Lower leg skin (tissue), 4 donors: ENCODE measurements at regions not wholly inside any gene's neighbourhood (a gene's known extent, or its start where the extent isn't known, plus 50 kb on each side); places are given as distances from the start of the nearest gene placed in this dataset.

Source experiments
- DNase-seq, 2 donors: peaks; one replicate each; pipeline ENCODE4 v3.0.0-alpha.2; 2019; ENCODE audit warnings: low spot score in 2 of 2
- H3K4me3 ChIP-seq: fragments of 200-600 bp; sonication (generic); 2 replicates; pipeline ENCODE4 v1.5.1; 2017; ENCODE audit warnings: mild to moderate bottlenecking, low read depth; ENCODE audit not compliant: poor library complexity, severe bottlenecking
- POLR2A ChIP-seq, 2 donors: fragments of 450-650 bp; IDR thresholded peaks; one replicate each; pipeline ENCODE4 v1.6.1; 2016 to 2017; ENCODE audit warnings: antibody characterized with exemption in 2 of 2, mild to moderate bottlenecking in 1 of 2, moderate library complexity in 1 of 2
- WGBS, 2 donors: methylation state at CpG; one replicate each; pipeline ENCODE4 v1.1.5; 2018; 5-methylcytosine and 5-hydroxymethylcytosine counted together
- intact Hi-C: fragments of 100-400 bp; cut with DNase I; formaldehyde crosslinking; loops from one replicate; pipeline ENCODE4 v1.15.0; 2023; ENCODE audit warnings: low total_unique reads
- TF ChIP-seq, protein P1 (sequence below), 3 donors: fragments of 450-650 bp; IDR thresholded peaks; one replicate each; pipeline ENCODE4 v1.5.1; 2016; ENCODE audit warnings: antibody characterized with exemption in 3 of 3, mild to moderate bottlenecking in 3 of 3, moderate library complexity in 2 of 3

DNA sequence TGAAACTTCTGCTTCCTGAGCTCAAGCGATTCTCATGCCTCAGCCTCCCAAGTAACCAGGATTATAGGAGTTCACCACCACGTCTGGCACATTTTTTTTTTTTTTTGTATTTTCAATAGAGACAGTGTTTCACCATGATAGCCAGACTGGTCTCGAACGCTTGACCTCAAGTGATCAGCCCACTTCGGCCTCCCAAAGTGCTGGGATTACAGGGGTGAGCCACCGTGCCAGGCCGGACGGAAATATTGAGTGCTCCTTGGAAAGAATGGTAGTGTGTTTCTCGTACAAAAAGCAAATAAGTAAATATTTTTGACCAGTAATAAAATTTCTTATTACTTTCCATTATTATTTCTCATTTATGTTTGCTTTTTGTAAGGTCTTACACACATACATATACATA lies 1307.9 kb upstream of the CDH6 start:
- 86% methylated on average over 9 of the region's 9 CpGs for WGBS, 2 donors
- intact Hi-C loops, result no loop called here
- TF ChIP-seq, protein P1, sequence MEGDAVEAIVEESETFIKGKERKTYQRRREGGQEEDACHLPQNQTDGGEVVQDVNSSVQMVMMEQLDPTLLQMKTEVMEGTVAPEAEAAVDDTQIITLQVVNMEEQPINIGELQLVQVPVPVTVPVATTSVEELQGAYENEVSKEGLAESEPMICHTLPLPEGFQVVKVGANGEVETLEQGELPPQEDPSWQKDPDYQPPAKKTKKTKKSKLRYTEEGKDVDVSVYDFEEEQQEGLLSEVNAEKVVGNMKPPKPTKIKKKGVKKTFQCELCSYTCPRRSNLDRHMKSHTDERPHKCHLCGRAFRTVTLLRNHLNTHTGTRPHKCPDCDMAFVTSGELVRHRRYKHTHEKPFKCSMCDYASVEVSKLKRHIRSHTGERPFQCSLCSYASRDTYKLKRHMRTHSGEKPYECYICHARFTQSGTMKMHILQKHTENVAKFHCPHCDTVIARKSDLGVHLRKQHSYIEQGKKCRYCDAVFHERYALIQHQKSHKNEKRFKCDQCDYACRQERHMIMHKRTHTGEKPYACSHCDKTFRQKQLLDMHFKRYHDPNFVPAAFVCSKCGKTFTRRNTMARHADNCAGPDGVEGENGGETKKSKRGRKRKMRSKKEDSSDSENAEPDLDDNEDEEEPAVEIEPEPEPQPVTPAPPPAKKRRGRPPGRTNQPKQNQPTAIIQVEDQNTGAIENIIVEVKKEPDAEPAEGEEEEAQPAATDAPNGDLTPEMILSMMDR (IDR thresholded peaks at IDR 0.05), result no peak
- no peak for TF ChIP-seq POLR2A (IDR thresholded peaks at IDR 0.05)

DNA sequence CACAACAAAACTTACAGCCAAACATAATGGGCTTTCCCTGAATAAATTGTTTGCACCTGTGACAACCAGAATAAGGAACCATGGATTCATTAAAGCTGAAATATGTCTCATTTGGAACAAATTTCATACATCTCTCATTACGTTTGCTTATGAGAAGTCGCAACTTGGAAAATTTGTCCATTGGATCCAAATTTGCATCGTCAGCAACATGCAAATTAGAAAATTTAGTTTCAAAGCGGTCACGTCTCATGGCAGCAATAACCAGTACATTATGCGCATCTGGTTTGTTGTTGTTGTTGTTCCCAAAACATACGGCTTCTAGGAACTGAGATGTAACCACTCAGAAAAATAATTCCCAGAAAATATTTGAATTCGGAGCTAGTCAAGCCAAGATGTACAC lies 1311.5 kb upstream of the CDH6 start:
- H3K4me3 ChIP-seq, result no peak overlapping the region
- TF ChIP-seq, protein P1 (IDR thresholded peaks at IDR 0.05), result no peak
- TF ChIP-seq POLR2A (IDR thresholded peaks at IDR 0.05), result no peak
- intact Hi-C loops, result no loop called here
- WGBS, 2 donors, result 80% methylated on average over 8 of the region's 8 CpGs
- no peak for DNase-seq

More for the DNA sequence above, 1307.9 kb upstream of the CDH6 start:
- no peak overlapping the region for H3K4me3 ChIP-seq
- no peak for DNase-seq

DNA sequence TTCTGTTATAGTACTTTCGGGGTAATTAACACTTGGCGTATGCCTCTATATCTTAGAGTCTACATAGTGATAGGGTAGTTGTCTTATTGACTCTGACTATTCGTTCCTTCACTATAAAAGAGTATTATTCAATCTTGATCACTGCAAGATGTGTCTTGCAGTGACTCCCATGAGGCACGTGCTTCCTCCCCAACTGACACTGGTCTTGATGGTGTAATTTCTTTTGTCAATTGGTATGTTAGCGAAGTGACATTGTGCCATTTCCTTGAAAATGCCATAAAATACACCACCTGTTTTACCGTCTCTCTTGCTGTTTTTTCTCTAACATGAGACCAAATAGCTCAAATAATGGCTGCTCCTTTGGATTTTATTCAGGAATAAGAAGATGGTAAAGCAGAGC lies 1314.1 kb upstream of the CDH6 start:
- 67 to 72% methylated on average over 6 of the region's 6 CpGs for WGBS, 2 donors
- no peak overlapping the region for H3K4me3 ChIP-seq
- no peak for DNase-seq
- TF ChIP-seq, protein P1 (IDR thresholded peaks at IDR 0.05), result no peak
- TF ChIP-seq POLR2A (IDR thresholded peaks at IDR 0.05), result no peak
- intact Hi-C loops, result no loop called here

DNA sequence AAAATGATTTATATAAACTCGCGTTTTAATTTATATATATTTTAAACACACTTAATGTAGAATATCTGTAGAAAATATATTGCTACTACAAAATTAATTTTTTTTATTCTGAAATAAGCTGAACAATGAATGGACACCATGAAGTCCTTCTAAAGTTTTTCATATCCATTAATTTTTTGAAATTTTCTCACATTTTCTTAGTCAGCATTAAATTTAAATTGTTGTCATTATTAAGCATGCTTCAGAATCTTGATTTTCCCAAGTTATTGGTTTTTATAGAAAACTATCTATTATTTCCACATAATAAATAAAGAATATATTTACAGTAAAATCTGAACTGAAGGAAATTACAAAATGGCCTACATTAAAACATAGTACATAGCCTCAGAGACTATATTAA lies 1314.9 kb upstream of the CDH6 start:
- no peak for DNase-seq
- H3K4me3 ChIP-seq, result no peak overlapping the region
- TF ChIP-seq, protein P1 (IDR thresholded peaks at IDR 0.05), result no peak
- no peak for TF ChIP-seq POLR2A (IDR thresholded peaks at IDR 0.05)
- WGBS, 2 donors, result 93 to 97% methylated on average over 2 of the region's 2 CpGs
- intact Hi-C loops, result no loop called here

DNA sequence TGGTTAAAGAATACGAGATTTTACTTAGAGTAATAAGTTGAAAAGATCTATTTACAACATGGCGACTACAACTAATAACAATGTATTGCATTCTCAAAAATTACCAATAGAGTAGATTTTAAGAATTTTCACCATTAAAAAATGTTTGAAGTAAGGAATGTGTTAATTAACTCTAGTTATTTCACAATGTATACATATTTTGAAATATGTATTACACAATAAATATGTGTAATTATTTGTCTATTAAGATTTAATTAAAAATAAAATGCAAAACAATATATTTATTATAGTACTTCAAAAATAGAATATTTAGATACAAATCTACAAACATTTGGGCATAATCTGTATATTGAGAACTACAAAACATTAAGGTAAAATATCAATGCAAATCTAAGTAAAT lies 1326.3 kb upstream of the CDH6 start:
- DNase-seq, result no peak
- H3K4me3 ChIP-seq, result no peak overlapping the region
- no peak for TF ChIP-seq POLR2A (IDR thresholded peaks at IDR 0.05)
- WGBS, 2 donors, result 52 to 75% methylated on average over 2 of the region's 2 CpGs
- intact Hi-C loops, result no loop called here

DNA sequence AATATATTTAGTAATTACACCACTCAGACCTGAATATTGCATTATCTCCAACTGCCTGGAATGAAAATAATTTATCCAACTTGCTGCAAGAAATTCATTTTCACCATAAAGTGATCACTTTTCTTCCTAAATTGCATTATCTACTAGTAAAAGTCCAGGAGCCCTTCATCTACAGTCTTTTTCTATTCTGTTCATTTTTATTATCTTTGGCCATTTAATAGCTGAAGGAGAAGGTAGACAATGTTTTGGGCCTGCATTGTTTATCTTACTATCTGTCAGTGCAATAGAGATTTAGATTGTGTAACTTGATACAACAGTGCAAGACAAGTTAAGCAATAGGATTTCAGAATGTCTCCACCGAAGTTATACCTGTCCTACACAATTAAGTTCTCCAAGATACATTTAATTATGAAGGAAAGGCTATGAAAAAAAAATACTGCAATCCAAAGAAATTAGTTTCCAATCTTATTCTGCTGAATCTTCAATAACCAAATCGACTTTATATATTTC lies 1339.7 kb upstream of the CDH6 start:
- no peak for DNase-seq
- intact Hi-C loops, result no loop called here
- TF ChIP-seq, protein P1 (IDR thresholded peaks at IDR 0.05), result no peak
- no peak for TF ChIP-seq POLR2A (IDR thresholded peaks at IDR 0.05)
- WGBS, 2 donors, result 32 to 34% methylated on average over 2 of the region's 2 CpGs
- no peak overlapping the region for H3K4me3 ChIP-seq
